ENCODE measurements at regions not wholly inside any gene's neighbourhood (a gene's known extent, or its start where the extent isn't known, plus 50 kb on each side); places are given as distances from the start of the nearest gene placed in this dataset.

DNA sequence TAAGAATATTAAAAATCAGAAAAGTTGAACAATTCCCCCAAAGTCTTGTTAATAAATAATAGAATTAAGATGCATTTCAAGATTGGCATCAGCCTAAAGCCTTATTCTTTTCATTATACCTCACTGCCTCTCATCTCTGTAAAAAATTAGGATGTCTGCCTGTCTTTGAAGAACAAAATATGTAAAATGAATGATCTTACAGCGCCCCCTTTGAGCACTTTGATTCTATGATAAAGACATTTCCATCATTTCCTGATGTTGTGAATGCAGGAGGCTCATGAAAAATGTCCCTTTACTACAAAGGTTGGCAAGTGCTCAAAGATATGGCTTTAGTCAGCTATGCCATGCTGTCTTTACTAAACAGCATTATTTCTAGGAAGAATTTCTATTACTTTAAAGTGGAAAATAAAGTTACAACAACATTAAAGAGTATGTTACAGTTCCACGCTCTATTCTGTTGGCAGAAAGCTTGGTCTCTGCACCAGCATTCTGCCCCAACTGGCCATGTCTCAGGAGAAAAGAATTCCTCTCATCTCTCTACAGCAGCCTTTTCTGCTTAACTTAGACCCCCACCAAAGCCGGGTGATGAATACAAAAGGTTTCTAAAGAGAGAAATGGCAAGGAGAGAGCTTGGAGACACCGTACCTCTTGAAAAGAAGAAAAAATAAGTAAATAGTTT is 95.1 kb downstream of the LLPH start:
- TF ChIP-seq, protein P1, sequence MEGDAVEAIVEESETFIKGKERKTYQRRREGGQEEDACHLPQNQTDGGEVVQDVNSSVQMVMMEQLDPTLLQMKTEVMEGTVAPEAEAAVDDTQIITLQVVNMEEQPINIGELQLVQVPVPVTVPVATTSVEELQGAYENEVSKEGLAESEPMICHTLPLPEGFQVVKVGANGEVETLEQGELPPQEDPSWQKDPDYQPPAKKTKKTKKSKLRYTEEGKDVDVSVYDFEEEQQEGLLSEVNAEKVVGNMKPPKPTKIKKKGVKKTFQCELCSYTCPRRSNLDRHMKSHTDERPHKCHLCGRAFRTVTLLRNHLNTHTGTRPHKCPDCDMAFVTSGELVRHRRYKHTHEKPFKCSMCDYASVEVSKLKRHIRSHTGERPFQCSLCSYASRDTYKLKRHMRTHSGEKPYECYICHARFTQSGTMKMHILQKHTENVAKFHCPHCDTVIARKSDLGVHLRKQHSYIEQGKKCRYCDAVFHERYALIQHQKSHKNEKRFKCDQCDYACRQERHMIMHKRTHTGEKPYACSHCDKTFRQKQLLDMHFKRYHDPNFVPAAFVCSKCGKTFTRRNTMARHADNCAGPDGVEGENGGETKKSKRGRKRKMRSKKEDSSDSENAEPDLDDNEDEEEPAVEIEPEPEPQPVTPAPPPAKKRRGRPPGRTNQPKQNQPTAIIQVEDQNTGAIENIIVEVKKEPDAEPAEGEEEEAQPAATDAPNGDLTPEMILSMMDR (IDR thresholded peaks at IDR 0.05; ENCODE audit: low read depth, low read length), result peak; percentile 49
- DNase-seq (ENCODE audit: low read depth in 2 of 2), result peak; percentile 66 to 82

DNA sequence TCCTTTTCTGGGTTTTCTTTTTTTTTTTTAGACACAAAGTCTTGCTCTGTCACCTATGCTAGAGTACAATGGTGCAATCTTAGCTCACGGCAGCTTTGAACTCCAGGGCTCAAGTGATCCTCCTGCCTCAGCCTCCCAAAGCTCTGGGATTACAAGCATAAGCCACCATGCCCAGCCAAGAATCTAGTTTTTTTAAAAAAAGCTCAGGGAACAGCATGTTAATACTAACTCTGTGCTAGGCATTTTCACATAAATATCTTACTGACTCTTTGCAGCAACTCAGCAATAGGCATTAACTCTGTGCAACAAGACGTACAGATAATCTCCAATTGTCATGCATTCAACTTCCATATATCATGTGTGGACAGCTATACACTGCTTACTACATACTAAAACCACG is 97.4 kb downstream of the LLPH start:
- no peak for DNase-seq (ENCODE audit: low read depth in 2 of 2)
- TF ChIP-seq, protein P1 (IDR thresholded peaks at IDR 0.05; ENCODE audit: low read depth, low read length), result no peak
- no peak overlapping the region for H3K4me3 ChIP-seq (replicated peaks in 1 of 2; ENCODE audit: low read depth in 2 of 2, low read length in 2 of 2)

More for the DNA sequence above, 95.1 kb downstream of the LLPH start:
- H3K4me3 ChIP-seq (replicated peaks in 1 of 2; ENCODE audit: low read depth in 2 of 2, low read length in 2 of 2), result no peak overlapping the region

DNA sequence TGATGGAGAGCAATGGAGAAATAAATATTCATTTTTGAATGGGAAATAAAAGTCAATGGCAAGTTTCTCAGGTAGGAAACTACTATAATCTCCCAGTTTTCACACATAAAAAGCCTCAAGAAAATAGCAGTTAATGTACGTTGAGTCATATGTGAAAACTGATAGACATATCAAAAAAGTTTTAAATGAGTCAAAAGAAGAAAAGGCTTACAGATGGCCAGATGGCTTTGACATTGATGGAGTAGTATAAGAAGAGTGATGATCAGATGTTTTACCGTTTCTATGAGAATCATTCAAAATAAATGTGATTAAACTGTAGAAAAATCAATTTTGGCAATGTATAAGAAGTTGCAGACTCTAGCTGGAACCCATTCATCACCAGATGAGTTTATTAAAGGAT is 97.8 kb downstream of the LLPH start:
- TF ChIP-seq, protein P1 (IDR thresholded peaks at IDR 0.05; ENCODE audit: low read depth, low read length), result no peak
- DNase-seq (ENCODE audit: low read depth in 2 of 2), result no peak
- H3K4me3 ChIP-seq (replicated peaks in 1 of 2; ENCODE audit: low read depth in 2 of 2, low read length in 2 of 2), result no peak overlapping the region

DNA sequence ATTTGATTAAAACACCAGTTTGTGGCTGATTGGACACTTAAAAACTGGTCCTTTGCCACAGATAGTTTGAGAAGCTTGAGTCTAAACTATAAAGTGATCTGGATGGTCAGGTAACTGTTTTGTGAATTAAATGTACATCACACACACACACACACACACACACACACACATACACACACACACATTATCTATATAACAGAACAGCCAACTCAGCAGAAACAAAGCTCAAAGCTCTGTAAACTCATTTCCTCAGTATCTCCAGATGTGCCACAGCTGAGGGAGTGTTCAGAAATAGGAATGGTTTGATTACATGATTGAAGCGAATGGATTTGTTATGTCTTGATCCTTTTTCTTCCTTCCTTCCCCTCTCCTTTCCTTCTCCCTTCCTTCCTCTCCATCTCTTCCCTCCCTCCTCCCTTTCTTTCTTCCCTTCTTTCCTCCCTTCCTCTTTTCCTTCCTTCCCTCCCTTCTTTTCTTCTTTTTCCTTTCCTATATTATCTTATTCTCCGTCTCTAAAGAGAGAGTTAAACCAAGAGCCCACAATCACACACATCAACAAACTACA is 100.3 kb downstream of the LLPH start:
- H3K4me3 ChIP-seq (replicated peaks in 1 of 2; ENCODE audit: low read depth in 2 of 2, low read length in 2 of 2), result no peak overlapping the region
- no peak for DNase-seq (ENCODE audit: low read depth in 2 of 2)
- TF ChIP-seq, protein P1 (IDR thresholded peaks at IDR 0.05; ENCODE audit: low read depth, low read length), result no peak

DNA sequence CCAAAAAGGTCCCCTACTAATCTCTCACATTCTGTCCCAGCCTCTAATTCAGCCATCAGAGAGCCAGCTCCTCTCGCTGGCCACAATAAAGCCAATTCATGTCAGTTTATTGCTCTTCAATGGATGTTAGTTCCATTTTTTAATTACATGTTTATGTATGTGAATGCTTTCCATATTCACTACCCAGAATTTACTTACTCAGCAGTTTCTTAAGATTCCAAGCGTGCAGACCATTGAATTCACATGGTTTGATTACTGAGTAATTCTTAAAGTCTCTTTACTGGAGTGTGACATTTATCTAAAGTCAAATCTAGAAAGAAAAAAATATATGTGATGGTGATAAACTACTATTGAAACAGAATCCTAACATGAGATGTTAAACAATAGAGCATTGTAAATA is 102.2 kb downstream of the LLPH start:
- no peak overlapping the region for H3K4me3 ChIP-seq (replicated peaks in 1 of 2; ENCODE audit: low read depth in 2 of 2, low read length in 2 of 2)
- no peak for DNase-seq (ENCODE audit: low read depth in 2 of 2)
- TF ChIP-seq, protein P1 (IDR thresholded peaks at IDR 0.05; ENCODE audit: low read depth, low read length), result no peak

DNA sequence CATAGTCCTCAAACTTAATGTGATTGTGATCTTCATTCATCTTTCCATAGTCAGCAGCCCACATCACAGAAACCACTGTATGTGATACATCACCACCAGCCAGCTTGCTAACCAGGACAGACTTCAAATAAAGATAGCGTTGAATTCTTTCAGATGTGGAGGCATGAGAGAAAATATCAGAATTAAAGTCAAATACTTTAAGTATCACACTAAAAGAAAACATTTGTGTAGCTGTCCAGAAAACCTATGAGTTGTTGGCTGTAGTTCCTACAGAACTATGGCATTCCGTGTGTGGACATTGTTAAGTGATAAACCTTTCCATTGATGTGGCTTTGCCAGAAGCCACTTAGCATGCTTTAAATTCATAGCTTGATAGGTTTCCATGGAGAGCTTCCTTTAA is 105.1 kb downstream of the LLPH start:
- DNase-seq (ENCODE audit: low read depth in 2 of 2), result no peak
- no peak overlapping the region for H3K4me3 ChIP-seq (replicated peaks in 1 of 2; ENCODE audit: low read depth in 2 of 2, low read length in 2 of 2)
- TF ChIP-seq, protein P1 (IDR thresholded peaks at IDR 0.05; ENCODE audit: low read depth, low read length), result no peak

All from cardiac fibroblast (primary cell).